GM18868 (cell line): ENCODE measurements at regions not wholly inside any gene's neighbourhood (a gene's known extent, or its start where the extent isn't known, plus 50 kb on each side); places are given as distances from the start of the nearest gene placed in this dataset.

Experiments
- ATAC-seq: cut with Tn5 transposase; IDR thresholded peaks from one replicate; pipeline ENCODE4 v1.9.1; 2021; ENCODE audit warnings: mild to moderate bottlenecking, moderate library complexity; ENCODE audit not compliant: unreplicated experiment

- no peak for ATAC-seq
These were observed 489.9 kb upstream of the CDH5 start for GRCh38 chr16:65876624-65877023.

DNA sequence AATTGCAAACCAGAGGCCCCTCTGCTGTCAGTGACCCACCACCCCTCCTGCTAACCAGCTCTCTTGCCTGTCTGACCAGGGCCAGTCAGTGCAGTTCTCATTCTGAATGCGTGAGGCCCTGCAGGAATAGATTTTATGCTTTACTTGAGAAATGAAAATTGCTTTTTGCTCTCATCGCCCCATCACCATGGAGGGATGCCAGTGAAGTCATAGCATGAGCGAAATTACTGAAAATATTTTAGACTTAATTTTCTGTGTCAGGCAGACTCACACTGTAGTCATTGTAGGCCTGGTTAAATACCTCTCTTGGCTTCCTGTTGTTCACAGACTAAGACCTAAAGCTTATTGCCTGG is 490.5 kb upstream of the CDH5 start:
- ATAC-seq = no peak

DNA sequence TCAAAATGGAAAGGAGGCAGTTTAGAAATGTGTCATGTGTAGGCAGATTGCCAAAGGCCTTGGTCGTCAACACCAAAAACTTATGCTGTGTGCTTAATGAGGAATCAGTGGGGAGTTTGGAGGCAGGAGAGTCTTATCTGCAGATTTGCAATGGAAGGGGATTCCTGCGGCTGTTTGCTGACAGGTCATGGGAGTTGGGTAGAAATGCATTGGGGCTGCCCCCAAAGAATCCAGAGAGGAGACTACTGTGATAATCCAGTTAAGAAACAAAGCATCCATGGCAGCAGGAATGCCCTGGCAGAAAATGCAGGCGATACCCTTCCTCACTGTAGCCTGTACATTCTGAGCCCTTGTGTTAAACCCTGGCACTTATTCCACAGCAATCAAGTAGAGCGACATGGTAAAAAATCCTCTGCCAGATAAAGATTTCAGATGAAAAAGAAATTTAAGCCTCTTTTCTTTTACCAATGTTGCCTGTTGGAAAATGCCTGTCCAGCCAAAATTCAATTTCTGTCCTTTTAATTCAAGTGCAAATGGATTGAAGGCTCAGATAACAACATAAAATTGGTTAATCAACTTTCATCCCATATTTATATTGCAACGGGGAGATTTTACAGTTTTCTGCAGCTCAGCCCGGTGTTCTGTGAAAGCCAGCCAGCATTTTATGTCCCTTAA is 491.0 kb upstream of the CDH5 start:
- ATAC-seq = no peak

DNA sequence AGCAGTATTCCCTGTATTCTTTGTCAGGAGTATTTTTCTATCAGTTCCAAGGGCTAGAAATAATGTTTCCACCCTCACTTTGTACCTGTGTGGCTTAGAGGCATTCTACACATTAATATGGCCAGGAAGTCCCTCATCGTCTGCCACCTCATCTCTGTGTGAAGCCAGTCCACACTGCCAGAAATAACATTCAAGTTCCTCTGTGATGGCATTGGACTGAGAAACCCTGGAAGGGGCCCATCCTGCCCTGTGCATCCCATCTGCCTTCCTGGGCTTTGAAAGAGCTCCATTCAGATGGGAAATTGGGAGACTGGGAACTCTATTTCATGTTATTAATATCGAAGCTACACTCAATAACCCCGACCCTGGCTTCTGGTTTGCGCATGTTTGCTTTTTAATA is 497.2 kb upstream of the CDH5 start:
- ATAC-seq = no peak

- ATAC-seq = no peak
These were observed 499.1 kb upstream of the CDH5 start for GRCh38 chr16:65867276-65867960.

DNA sequence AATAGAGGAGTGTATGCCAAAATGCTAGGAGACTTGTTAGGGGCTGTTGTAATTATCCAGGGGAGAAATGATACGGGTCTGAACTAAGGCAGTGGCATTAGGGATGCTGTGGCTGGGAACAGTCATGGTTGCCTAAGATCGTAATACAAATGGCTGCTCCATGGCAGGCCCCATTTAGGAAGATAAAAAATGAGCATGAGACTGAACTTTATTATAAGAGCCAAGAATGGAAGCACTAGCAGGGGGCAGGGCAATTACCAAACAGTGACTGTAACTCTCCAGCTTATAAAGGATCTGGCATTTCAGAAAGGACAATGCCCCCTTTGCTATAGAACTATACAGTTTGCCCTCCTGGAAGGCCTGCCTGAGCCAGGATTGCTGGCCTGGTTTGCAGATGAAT is 503.3 kb upstream of the CDH5 start:
- no peak for ATAC-seq

DNA sequence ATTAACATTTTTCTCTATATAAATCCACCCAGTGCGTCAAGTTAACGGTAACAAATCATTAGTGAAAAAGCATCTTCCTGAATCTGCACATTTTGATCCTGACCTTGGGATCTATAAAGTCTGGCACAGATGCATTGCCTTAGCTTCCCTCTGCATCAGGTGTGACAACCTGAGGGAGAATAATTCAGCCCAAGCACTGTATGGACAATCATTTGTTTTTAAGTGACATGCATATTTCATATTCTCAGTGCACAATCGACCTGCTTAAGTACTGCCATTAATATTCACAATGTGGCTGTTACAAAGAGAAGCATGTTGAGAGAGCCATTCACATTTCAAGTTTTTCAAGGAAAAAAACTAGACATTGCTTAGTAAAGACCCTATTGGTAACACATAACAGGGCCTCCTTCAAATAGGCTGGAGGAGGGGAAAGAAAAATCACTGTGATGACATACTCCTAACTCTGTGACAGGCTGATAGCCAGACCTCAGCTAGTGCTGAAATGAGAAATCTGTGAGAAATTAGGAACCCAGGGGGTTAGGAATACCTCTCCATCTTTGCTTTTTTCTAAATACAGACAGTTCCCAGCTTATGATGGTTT is 505.3 kb upstream of the CDH5 start:
- no peak for ATAC-seq

DNA sequence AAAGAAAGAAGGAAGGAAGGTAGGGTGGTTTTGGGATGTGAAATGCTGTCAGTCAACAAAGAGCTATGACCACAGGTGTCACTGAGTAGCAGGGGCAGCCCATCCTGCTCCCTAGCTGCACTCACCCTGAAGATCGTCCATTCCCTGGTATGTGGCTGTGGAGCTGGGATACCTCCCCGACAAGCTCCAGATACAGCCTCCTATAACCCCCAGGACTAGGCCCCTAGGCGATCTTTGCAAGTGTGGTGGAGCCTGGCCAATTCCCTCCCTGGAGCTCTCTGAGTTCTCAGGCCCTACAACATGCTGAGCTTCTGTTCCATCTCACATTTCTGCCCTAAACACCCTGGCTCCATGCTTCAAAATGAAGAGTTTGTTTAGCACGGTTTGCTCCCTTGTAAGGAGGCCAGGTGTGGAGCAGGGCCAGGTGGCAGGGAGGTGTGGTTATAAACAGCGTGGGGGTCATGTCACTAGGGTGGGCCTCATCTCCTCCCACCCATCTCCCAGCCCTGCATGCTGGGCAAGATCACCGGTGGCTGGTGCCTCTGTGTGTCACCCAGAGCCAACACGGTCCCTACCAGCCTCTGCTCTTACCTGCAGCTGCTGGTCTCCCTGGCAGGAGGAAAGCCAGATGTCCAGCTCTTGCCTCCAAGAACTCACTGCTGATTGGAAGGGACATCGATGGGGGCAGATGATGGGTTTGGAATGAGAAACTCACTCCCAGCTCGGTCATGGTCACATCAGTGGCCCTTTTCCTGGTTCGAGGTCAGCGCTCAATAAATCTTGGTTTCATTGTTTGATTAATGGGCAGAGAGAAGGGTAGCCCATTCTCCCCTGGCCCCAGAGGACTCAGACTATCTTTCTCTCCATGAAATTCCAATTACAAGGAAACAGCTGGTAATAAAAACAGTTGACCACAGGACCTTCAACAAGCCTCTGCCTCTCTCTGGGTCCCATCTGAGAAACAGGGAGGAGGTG is 511.0 kb upstream of the CDH5 start:
- no peak for ATAC-seq

DNA sequence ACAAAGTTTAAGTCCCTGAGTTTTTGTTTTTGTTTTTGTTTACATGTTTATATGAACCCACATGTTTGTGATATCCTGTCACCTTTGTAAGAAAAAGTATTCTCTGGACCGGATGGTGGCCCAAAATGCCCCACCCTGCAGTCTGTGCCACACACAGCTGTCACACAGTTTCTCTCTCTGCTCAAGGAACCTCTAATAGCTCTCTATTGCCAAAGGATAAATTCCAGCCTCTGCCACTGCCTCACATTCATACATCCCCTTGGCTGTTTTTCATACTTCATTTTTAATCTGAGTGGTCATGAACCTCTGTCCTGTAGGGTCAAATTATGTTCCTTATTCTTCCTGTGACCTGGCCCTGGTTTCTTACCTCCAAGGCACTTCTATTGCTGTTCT is 520.3 kb upstream of the CDH5 start:
- ATAC-seq = no peak

GRCh38 chr16:65845466-65846209 is 520.9 kb upstream of the CDH5 start:
- no peak for ATAC-seq

- ATAC-seq = no peak
These were observed 522.5 kb upstream of the CDH5 start for GRCh38 chr16:65843941-65844340.

GRCh38 chr16:65842067-65842466 is 524.4 kb upstream of the CDH5 start:
- ATAC-seq = no peak

- no peak for ATAC-seq
These were observed 528.5 kb upstream of the CDH5 start for GRCh38 chr16:65838001-65838400.

DNA sequence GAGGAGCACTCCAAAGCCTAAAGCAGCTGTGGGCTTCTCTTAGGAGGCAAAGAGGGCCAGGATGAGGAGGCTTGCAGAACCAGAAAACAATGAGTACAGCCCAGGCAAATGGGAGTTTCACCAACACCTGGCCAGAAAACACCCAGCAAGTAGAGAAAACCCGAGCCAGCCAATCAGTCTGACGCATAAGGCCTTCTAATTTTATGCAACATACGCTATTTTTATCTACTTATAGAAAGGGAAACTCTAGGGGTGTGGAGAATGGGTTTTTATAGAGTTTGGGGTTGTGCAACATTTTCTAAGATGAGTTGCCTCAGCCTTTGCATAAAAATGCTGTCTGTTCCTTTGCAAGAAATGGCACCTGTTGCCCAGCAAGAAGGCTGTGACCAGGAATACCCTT is 529.0 kb upstream of the CDH5 start:
- ATAC-seq = no peak

GRCh38 chr16:65834688-65835087 is 531.8 kb upstream of the CDH5 start:
- ATAC-seq = no peak

- no peak for ATAC-seq
These were observed 533.2 kb upstream of the CDH5 start for GRCh38 chr16:65833171-65833871.

GRCh38 chr16:65832679-65833078 is 533.8 kb upstream of the CDH5 start:
- no peak for ATAC-seq

- no peak for ATAC-seq
These were observed 534.4 kb upstream of the CDH5 start for GRCh38 chr16:65831903-65832666.

GRCh38 chr16:65829076-65829475 is 537.4 kb upstream of the CDH5 start:
- ATAC-seq = no peak
